Stomach (tissue), 4 donors: ENCODE measurements at regions not wholly inside any gene's neighbourhood (a gene's known extent, or its start where the extent isn't known, plus 50 kb on each side); places are given as distances from the start of the nearest gene placed in this dataset.

Experiments
- CTCF ChIP-seq, 7 experiments: fragments of 450-650 bp in 4 of 7; fragments of 200-600 bp in 3 of 7; sonication (generic) in 3 of 7; IDR thresholded peaks; one replicate each; pipeline ENCODE4 v1.5.1; 2016 to 2019; ENCODE audit warnings: antibody characterized with exemption in 7 of 7, control low read depth in 2 of 7, mild to moderate bottlenecking in 1 of 7
- EP300 ChIP-seq: sonication (generic); formaldehyde crosslinking; IDR thresholded peaks from one replicate; pipeline ENCODE4 v1.6.1; 2017; ENCODE audit warnings: antibody characterized with exemption
- POLR2A ChIP-seq, 4 donors: fragments of 450-650 bp; IDR thresholded peaks; one replicate each; pipeline ENCODE4 v1.6.1; 2016; ENCODE audit warnings: antibody characterized with exemption in 4 of 4, control low read depth in 2 of 4, mild to moderate bottlenecking in 1 of 4, moderate library complexity in 1 of 4

GRCh38 chr3:180278583-180279188 lies 241.9 kb upstream of the PEX5L start:
- no peak for TF ChIP-seq POLR2A (IDR thresholded peaks at IDR 0.05)
- TF ChIP-seq EP300, result no peak
- no peak for TF ChIP-seq CTCF (IDR thresholded peaks at IDR 0.05)
